ENCODE measurements at regions not wholly inside any gene's neighbourhood (a gene's known extent, or its start where the extent isn't known, plus 50 kb on each side); places are given as distances from the start of the nearest gene placed in this dataset.

DNA sequence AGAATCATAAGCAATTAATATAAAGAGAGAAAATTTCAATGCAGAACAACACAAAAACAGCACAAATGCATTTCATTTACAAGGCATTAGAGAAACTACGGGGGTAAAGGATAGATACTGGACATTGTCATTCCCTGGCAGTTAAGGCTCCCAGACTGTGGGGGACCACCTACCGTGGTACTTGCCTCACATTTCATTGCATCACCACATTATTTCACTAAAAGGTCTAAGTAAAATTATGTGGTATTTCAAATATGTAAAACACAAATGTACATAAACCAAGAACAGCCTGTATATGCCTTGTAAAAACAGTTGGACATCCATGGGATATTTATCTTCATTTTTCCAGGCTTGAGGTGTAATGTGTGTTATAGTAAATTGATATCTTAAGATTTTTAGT, 571.2 kb upstream of the ZNF462 start:
- no peaks in the 10 kb centered on the region for H3K79me2 ChIP-seq
- H2AFZ ChIP-seq = no peak overlapping the region
- WGBS (ENCODE audit: low lambda C conversion rate, missing lambda C conversion rate) = 64% methylated on average over 2 of the region's 2 CpGs
- H3K9me3 ChIP-seq (ENCODE audit: low read depth) = no peaks in the 10 kb centered on the region
- H3K4me2 ChIP-seq = no peak overlapping the region
- H3K27ac ChIP-seq = no peak overlapping the region
- no peaks in the 10 kb centered on the region for H3K9me2 ChIP-seq (replicated peaks; ENCODE audit: insufficient read depth)
- no peak for DNase-seq (ENCODE audit: low spot score)
- TF ChIP-seq EZH2phosphoT487 (IDR thresholded peaks at IDR 0.05; ENCODE audit: low read depth, severe bottlenecking, unreplicated experiment) (no peak), EZH2 (IDR thresholded peaks at IDR 0.05; ENCODE audit: borderline replicate concordance) (no peak)
- TF ChIP-seq, protein P1, sequence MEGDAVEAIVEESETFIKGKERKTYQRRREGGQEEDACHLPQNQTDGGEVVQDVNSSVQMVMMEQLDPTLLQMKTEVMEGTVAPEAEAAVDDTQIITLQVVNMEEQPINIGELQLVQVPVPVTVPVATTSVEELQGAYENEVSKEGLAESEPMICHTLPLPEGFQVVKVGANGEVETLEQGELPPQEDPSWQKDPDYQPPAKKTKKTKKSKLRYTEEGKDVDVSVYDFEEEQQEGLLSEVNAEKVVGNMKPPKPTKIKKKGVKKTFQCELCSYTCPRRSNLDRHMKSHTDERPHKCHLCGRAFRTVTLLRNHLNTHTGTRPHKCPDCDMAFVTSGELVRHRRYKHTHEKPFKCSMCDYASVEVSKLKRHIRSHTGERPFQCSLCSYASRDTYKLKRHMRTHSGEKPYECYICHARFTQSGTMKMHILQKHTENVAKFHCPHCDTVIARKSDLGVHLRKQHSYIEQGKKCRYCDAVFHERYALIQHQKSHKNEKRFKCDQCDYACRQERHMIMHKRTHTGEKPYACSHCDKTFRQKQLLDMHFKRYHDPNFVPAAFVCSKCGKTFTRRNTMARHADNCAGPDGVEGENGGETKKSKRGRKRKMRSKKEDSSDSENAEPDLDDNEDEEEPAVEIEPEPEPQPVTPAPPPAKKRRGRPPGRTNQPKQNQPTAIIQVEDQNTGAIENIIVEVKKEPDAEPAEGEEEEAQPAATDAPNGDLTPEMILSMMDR (IDR thresholded peaks at IDR 0.05; ENCODE audit: poor library complexity) = no peak
- no peaks in the 10 kb centered on the region for H3K36me3 ChIP-seq (replicated peaks; ENCODE audit: insufficient read depth, low read depth)
- H3K4me3 ChIP-seq = no peak overlapping the region
- no peaks in the 10 kb centered on the region for H4K20me1 ChIP-seq (ENCODE audit: insufficient read depth, poor library complexity, severe bottlenecking)
- no peaks in the 10 kb centered on the region for H3K27me3 ChIP-seq
- no peaks in the 10 kb centered on the region for H3K4me1 ChIP-seq (ENCODE audit: insufficient read depth)

DNA sequence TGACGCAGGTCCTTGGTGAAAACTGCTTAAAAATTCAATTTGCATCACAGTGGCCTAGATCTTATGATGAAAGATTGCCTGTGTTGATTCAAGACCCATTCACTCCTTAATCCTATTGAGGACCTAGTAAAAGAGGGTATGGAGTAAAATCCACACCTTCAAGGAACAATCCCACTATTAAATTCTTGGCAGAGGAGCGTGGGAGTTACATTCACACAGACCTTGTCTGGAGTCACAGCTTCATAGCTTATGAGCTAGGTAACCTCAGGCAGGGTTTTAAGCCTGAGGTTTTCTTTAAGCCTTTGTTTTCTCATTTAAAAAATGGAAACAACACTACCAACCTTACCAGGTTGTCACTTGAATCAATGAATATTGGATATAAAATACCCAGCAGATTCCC, 566.5 kb upstream of the ZNF462 start:
- Histone ChIP-seq H3K4me2 (no peak overlapping the region), H3K27ac (no peak overlapping the region), H3K9me3 (ENCODE audit: low read depth) (no peaks in the 10 kb centered on the region), H3K4me3 (no peak overlapping the region), H3K27me3 (no peaks in the 10 kb centered on the region), H3K9me2 (replicated peaks; ENCODE audit: insufficient read depth) (no peaks in the 10 kb centered on the region), H4K20me1 (ENCODE audit: insufficient read depth, poor library complexity, severe bottlenecking) (no peaks in the 10 kb centered on the region), H3K79me2 (no peaks in the 10 kb centered on the region), H3K36me3 (replicated peaks; ENCODE audit: insufficient read depth, low read depth) (no peaks in the 10 kb centered on the region), H3K4me1 (ENCODE audit: insufficient read depth) (no peaks in the 10 kb centered on the region), H2AFZ (no peak overlapping the region)
- no peak for TF ChIP-seq EZH2 (IDR thresholded peaks at IDR 0.05; ENCODE audit: borderline replicate concordance)
- TF ChIP-seq, protein P1 (IDR thresholded peaks at IDR 0.05; ENCODE audit: poor library complexity) = no peak
- no peak for TF ChIP-seq EZH2phosphoT487 (IDR thresholded peaks at IDR 0.05; ENCODE audit: low read depth, severe bottlenecking, unreplicated experiment)
- 93% methylated on average over 2 of the region's 2 CpGs for WGBS (ENCODE audit: low lambda C conversion rate, missing lambda C conversion rate)
- no peak for DNase-seq (ENCODE audit: low spot score)

- TF ChIP-seq, protein P1 (IDR thresholded peaks at IDR 0.05; ENCODE audit: poor library complexity) = no peak
- TF ChIP-seq EZH2 (IDR thresholded peaks at IDR 0.05; ENCODE audit: borderline replicate concordance) = no peak
- no peak for TF ChIP-seq EZH2phosphoT487 (IDR thresholded peaks at IDR 0.05; ENCODE audit: low read depth, severe bottlenecking, unreplicated experiment)
- no peaks in the 10 kb centered on the region for H3K9me3 ChIP-seq (ENCODE audit: low read depth)
- no peak for DNase-seq (ENCODE audit: low spot score)
- H3K4me3 ChIP-seq = no peak overlapping the region
- H4K20me1 ChIP-seq (ENCODE audit: insufficient read depth, poor library complexity, severe bottlenecking) = no peaks in the 10 kb centered on the region
- no peaks in the 10 kb centered on the region for H3K27me3 ChIP-seq
- H3K9me2 ChIP-seq (replicated peaks; ENCODE audit: insufficient read depth) = no peaks in the 10 kb centered on the region
- no peaks in the 10 kb centered on the region for H3K79me2 ChIP-seq
- no peak overlapping the region for H3K27ac ChIP-seq
- 86% methylated on average over 3 of the region's 3 CpGs for WGBS (ENCODE audit: low lambda C conversion rate, missing lambda C conversion rate)
- H3K36me3 ChIP-seq (replicated peaks; ENCODE audit: insufficient read depth, low read depth) = no peaks in the 10 kb centered on the region
- no peaks in the 10 kb centered on the region for H3K4me1 ChIP-seq (ENCODE audit: insufficient read depth)
- no peak overlapping the region for H2AFZ ChIP-seq
- no peak overlapping the region for H3K4me2 ChIP-seq
Observed at GRCh38 chr9:106298997-106299396, 564.0 kb upstream of the ZNF462 start.

GRCh38 chr9:106304401-106304920, 558.5 kb upstream of the ZNF462 start:
- Histone ChIP-seq H3K4me3 (no peak overlapping the region), H3K9me2 (replicated peaks; ENCODE audit: insufficient read depth) (no peaks in the 10 kb centered on the region), H3K27ac (no peak overlapping the region), H3K27me3 (no peaks in the 10 kb centered on the region), H4K20me1 (ENCODE audit: insufficient read depth, poor library complexity, severe bottlenecking) (no peaks in the 10 kb centered on the region), H3K4me2 (no peak overlapping the region), H3K9me3 (ENCODE audit: low read depth) (no peaks in the 10 kb centered on the region), H3K36me3 (replicated peaks; ENCODE audit: insufficient read depth, low read depth) (no peaks in the 10 kb centered on the region), H2AFZ (no peak overlapping the region), H3K79me2 (no peaks in the 10 kb centered on the region), H3K4me1 (ENCODE audit: insufficient read depth) (no peaks in the 10 kb centered on the region)
- 87% methylated on average over 4 of the region's 4 CpGs for WGBS (ENCODE audit: low lambda C conversion rate, missing lambda C conversion rate)
- no peak for DNase-seq (ENCODE audit: low spot score)
- TF ChIP-seq EZH2 (IDR thresholded peaks at IDR 0.05; ENCODE audit: borderline replicate concordance) = no peak
- TF ChIP-seq, protein P1 (IDR thresholded peaks at IDR 0.05; ENCODE audit: poor library complexity) = no peak

Measured in hepatocyte (in vitro differentiated cells).